ENCODE measurements at regions not wholly inside any gene's neighbourhood (a gene's known extent, or its start where the extent isn't known, plus 50 kb on each side); places are given as distances from the start of the nearest gene placed in this dataset.

GRCh38 chr19:31596751-31597150, 247.5 kb upstream of the TSHZ3 start:
- Histone ChIP-seq H3K4me1 (ENCODE audit: control insufficient read depth in 1 of 2, insufficient read depth in 2 of 2, low read depth in 1 of 2, low read length in 1 of 2) (no peaks in the 10 kb centered on the region; a peak in 1 of 4 replicates), H3K4me3 (ENCODE audit: low read depth in 2 of 2, low read length in 1 of 2) (no peak overlapping the region), H3K27ac (ENCODE audit: low read depth in 2 of 2, low read length in 1 of 2) (no peak overlapping the region), H3K9me3 (no peaks in the 10 kb centered on the region), H3K36me3 (replicated peaks in 1 of 2; ENCODE audit: control insufficient read depth in 1 of 2, insufficient read depth in 2 of 2, low read length in 1 of 2) (no peaks in the 10 kb centered on the region), H2AFZ (ENCODE audit: low read depth) (no peak overlapping the region), H3K79me2 (ENCODE audit: insufficient read depth) (no peaks in the 10 kb centered on the region), H3K4me2 (no peak overlapping the region), H3K27me3 (ENCODE audit: insufficient read depth) (no peaks in the 10 kb centered on the region), H4K20me1 (ENCODE audit: insufficient read depth) (no peaks in the 10 kb centered on the region), H3K9me2 (no peaks in the 10 kb centered on the region), H3F3A (replicated peaks; ENCODE audit: insufficient read depth) (no peaks in the 10 kb centered on the region), H3K9ac (no peak overlapping the region)
- CTCF ChIA-PET = no interaction called here
- POLR2A ChIA-PET = no interaction called here
- no peak for DNase-seq
- TF ChIP-seq REST (IDR thresholded peaks at IDR 0.05; ENCODE audit: low read depth, low read length) (no peak), MEF2A (IDR thresholded peaks at IDR 0.05; ENCODE audit: borderline replicate concordance, low read depth) (no peak), FOXM1 (IDR thresholded peaks at IDR 0.05; ENCODE audit: low read depth) (no peak), IRF3 (IDR thresholded peaks at IDR 0.05; ENCODE audit: low read depth, low read length) (no peak), RAD21 (IDR thresholded peaks at IDR 0.05; ENCODE audit: low read length) (no peak), FOSL2 (IDR thresholded peaks at IDR 0.05; ENCODE audit: borderline replicate concordance, low read depth) (no peak), POLR2AphosphoS5 (IDR thresholded peaks at IDR 0.05; ENCODE audit: low read depth, low read length) (no peak), EZH2phosphoT487 (IDR thresholded peaks at IDR 0.05; ENCODE audit: borderline replicate concordance, low read depth) (no peak), TEAD4 (IDR thresholded peaks at IDR 0.05; ENCODE audit: borderline replicate concordance, insufficient read depth) (no peak), RCOR1 (IDR thresholded peaks at IDR 0.05; ENCODE audit: low read length) (no peak), GATA2 (CRISPR knock-in tag; IDR thresholded peaks at IDR 0.05) (no peak), EP300 (IDR thresholded peaks at IDR 0.05; ENCODE audit: borderline replicate concordance in 1 of 2, low read depth in 1 of 2, low read length in 1 of 2) (no peak), CHD2 (IDR thresholded peaks at IDR 0.05; ENCODE audit: low read length, partially characterized antibody) (no peak), TAF1 (IDR thresholded peaks at IDR 0.05; ENCODE audit: borderline replicate concordance, low read depth, low read length) (no peak), PBX3 (IDR thresholded peaks at IDR 0.05) (no peak), FOXJ3 (CRISPR knock-in tag; IDR thresholded peaks at IDR 0.05) (no peak), USF2 (IDR thresholded peaks at IDR 0.05; ENCODE audit: borderline replicate concordance, low read depth, low read length) (no peak)
- WGBS (ENCODE audit: low lambda C conversion rate) = 35% methylated on average over 8 of the region's 8 CpGs

Measured in SK-N-SH (cell line).